ENCODE measurements at regions not wholly inside any gene's neighbourhood (a gene's known extent, or its start where the extent isn't known, plus 50 kb on each side); places are given as distances from the start of the nearest gene placed in this dataset.

- TF ChIP-seq CTCF (conservative IDR thresholded peaks at IDR 0.05) (no peak), ZFX (IDR thresholded peaks at IDR 0.05) (no peak)
These were observed 260.5 kb downstream of the MSRB3 start for GRCh38 chr12:65539023-65539422.

All from C4-2B (cell line).